Mesenchymal stem cell (in vitro differentiated cells and primary cell): ENCODE measurements at regions not wholly inside any gene's neighbourhood (a gene's known extent, or its start where the extent isn't known, plus 50 kb on each side); places are given as distances from the start of the nearest gene placed in this dataset.
A peak's percentile ranks its signal among the peaks of the same experiment; 100 is the strongest.

ENCODE experiments used
- DNase-seq: peaks from one replicate; pipeline ENCODE4 v3.0.0-alpha.2; 2013
- H2AFZ ChIP-seq: one replicate; pipeline ENCODE4 v1.6.1; 2013; ENCODE audit warnings: low read depth, mild to moderate bottlenecking, control low read depth, inconsistent platforms, low read length, moderate library complexity
- H2AK5ac ChIP-seq: 2 replicates; pipeline ENCODE4 v1.6.1; 2013; ENCODE audit warnings: low read length, moderate library complexity, mild to moderate bottlenecking, inconsistent platforms; ENCODE audit not compliant: severe bottlenecking
- H2BK120ac ChIP-seq: one replicate; pipeline ENCODE4 v1.6.1; 2013; ENCODE audit warnings: low read depth, mild to moderate bottlenecking, inconsistent platforms, low read length, moderate library complexity
- H2BK12ac ChIP-seq, 2 experiments: one replicate each; pipeline ENCODE4 v1.6.1; 2013; ENCODE audit warnings: inconsistent platforms in 2 of 2, low read length in 2 of 2, mild to moderate bottlenecking in 2 of 2, moderate library complexity in 2 of 2, control low read depth in 1 of 2
- H2BK15ac ChIP-seq: one replicate; pipeline ENCODE4 v1.6.1; 2013; ENCODE audit warnings: mild to moderate bottlenecking, low read depth, inconsistent platforms; ENCODE audit not compliant: poor library complexity, severe bottlenecking
- H2BK5ac ChIP-seq: 2 replicates; pipeline ENCODE4 v1.6.1; 2013; ENCODE audit warnings: low read depth, mild to moderate bottlenecking, low read length, control low read depth, inconsistent platforms; ENCODE audit not compliant: poor library complexity, severe bottlenecking
- H3K14ac ChIP-seq, 2 experiments: one replicate each; pipeline ENCODE4 v1.6.1; 2013; ENCODE audit warnings: inconsistent platforms in 2 of 2, low read length in 2 of 2, control low read depth in 1 of 2, mild to moderate bottlenecking in 1 of 2, moderate library complexity in 1 of 2
- H3K18ac ChIP-seq, 2 experiments: one replicate each; pipeline ENCODE4 v1.6.1; 2013; ENCODE audit warnings: inconsistent platforms in 2 of 2, low read length in 2 of 2, control low read depth in 1 of 2, low read depth in 1 of 2, mild to moderate bottlenecking in 1 of 2
- H3K23ac ChIP-seq, 2 experiments: one replicate each; pipeline ENCODE4 v1.6.1; 2013; ENCODE audit warnings: inconsistent platforms in 2 of 2, low read length in 2 of 2, mild to moderate bottlenecking in 2 of 2, moderate library complexity in 2 of 2, control low read depth in 1 of 2
- H3K27ac ChIP-seq: 2 replicates; pipeline ENCODE4 v1.5.1; 2013; ENCODE audit warnings: mild to moderate bottlenecking, moderate library complexity, low read length, control low read depth, inconsistent platforms; ENCODE audit not compliant: poor library complexity, severe bottlenecking
- H3K27me3 ChIP-seq, 2 experiments: 2 replicates each; pipeline versions ENCODE4 v1.6.1 to v1.7.0; 2013; ENCODE audit warnings: low read length in 2 of 2, mild to moderate bottlenecking in 2 of 2, moderate library complexity in 2 of 2, control low read depth in 1 of 2, inconsistent platforms in 1 of 2; ENCODE audit not compliant: control insufficient read depth in 1 of 2, insufficient read depth in 1 of 2
- H3K36me3 ChIP-seq, 2 experiments: 2 replicates each; pipeline versions ENCODE4 v1.6.1 to v1.7.0; 2013; ENCODE audit warnings: low read length in 2 of 2, control low read depth in 1 of 2, inconsistent platforms in 1 of 2, low read depth in 1 of 2, mild to moderate bottlenecking in 1 of 2; ENCODE audit not compliant: insufficient read depth in 2 of 2, control insufficient read depth in 1 of 2
- H3K4ac ChIP-seq, 2 experiments: one replicate each; pipeline ENCODE4 v1.6.1; 2013; ENCODE audit warnings: inconsistent platforms in 2 of 2, low read length in 2 of 2, mild to moderate bottlenecking in 2 of 2, moderate library complexity in 2 of 2, control low read depth in 1 of 2, low read depth in 1 of 2
- H3K4me1 ChIP-seq: 2 replicates; pipeline ENCODE4 v1.6.1; 2013; ENCODE audit warnings: low read depth, low read length, control low read depth; ENCODE audit not compliant: control insufficient read depth, insufficient read depth
- H3K4me2 ChIP-seq: 2 replicates; pipeline ENCODE4 v1.6.1; 2013; ENCODE audit warnings: low read length, mild to moderate bottlenecking, inconsistent platforms; ENCODE audit not compliant: poor library complexity, severe bottlenecking
- H3K4me3 ChIP-seq, 2 experiments: 2 replicates each; pipeline versions ENCODE4 v1.5.1 to v1.7.0; 2013; ENCODE audit warnings: low read length in 2 of 2, mild to moderate bottlenecking in 2 of 2, control low read depth in 1 of 2, low read depth in 1 of 2; ENCODE audit not compliant: insufficient read depth in 1 of 2
- H3K79me1 ChIP-seq: replicated peaks from 2 replicates; pipeline ENCODE4 v1.6.1; 2013; ENCODE audit warnings: mild to moderate bottlenecking, control low read depth, low read length, inconsistent platforms; ENCODE audit not compliant: poor library complexity, severe bottlenecking
- H3K9ac ChIP-seq: 2 replicates; pipeline ENCODE4 v1.7.0; 2013; ENCODE audit warnings: mild to moderate bottlenecking, low read length, moderate library complexity
- H3K9me3 ChIP-seq: 2 replicates; pipeline ENCODE4 v1.7.0; 2013; ENCODE audit warnings: mild to moderate bottlenecking, low read length; ENCODE audit not compliant: control insufficient read depth
- H4K8ac ChIP-seq: one replicate; pipeline ENCODE4 v1.6.1; 2013; ENCODE audit warnings: inconsistent platforms, mild to moderate bottlenecking, low read length, moderate library complexity
- H4K91ac ChIP-seq: one replicate; pipeline ENCODE4 v1.6.1; 2013; ENCODE audit warnings: mild to moderate bottlenecking, low read length, inconsistent platforms
- WGBS: methylation state at CpG from one replicate; pipeline ENCODE4 v1.1.7; 2013; ENCODE audit warnings: mixed read lengths; 5-methylcytosine and 5-hydroxymethylcytosine counted together

- Histone ChIP-seq H2BK12ac (no peak overlapping the region), H3K4me3 (no peak overlapping the region), H3K36me3 (no peaks in the 10 kb centered on the region), H4K91ac (no peak overlapping the region), H3K79me1 (no peaks in the 10 kb centered on the region), H2AK5ac (no peak overlapping the region), H3K9me3 (peaks cover 17% of the 10 kb centered on the region), H3K14ac (no peak overlapping the region), H3K4me1 (no peaks in the 10 kb centered on the region), H3K4ac (no peak overlapping the region), H3K9ac (no peak overlapping the region), H3K4me2 (no peak overlapping the region), H3K27me3 (no peaks in the 10 kb centered on the region), H3K23ac (no peak overlapping the region), H2BK5ac (no peak overlapping the region), H2AFZ (no peak overlapping the region), H2BK120ac (no peak overlapping the region), H3K27ac (no peak overlapping the region), H2BK15ac (no peak overlapping the region), H3K18ac (no peak overlapping the region), H4K8ac (no peak overlapping the region)
- no peak for DNase-seq
- WGBS, result 85% methylated on average over 11 of the region's 11 CpGs
Observed at GRCh38 chr2:107648781-107649404, 177.8 kb upstream of the RGPD4 start.

GRCh38 chr2:107657049-107657448 lies 169.6 kb upstream of the RGPD4 start:
- DNase-seq, result no peak
- H2BK12ac ChIP-seq, result no peak overlapping the region
- H3K9ac ChIP-seq, result no peak overlapping the region
- no peak overlapping the region for H2AFZ ChIP-seq
- H4K8ac ChIP-seq, result no peak overlapping the region
- no peaks in the 10 kb centered on the region for H3K4me1 ChIP-seq
- no peak overlapping the region for H3K14ac ChIP-seq
- H3K27me3 ChIP-seq, result no peaks in the 10 kb centered on the region
- no peak overlapping the region for H3K27ac ChIP-seq
- H3K4me3 ChIP-seq, result no peak overlapping the region
- H3K79me1 ChIP-seq, result no peaks in the 10 kb centered on the region
- no peak overlapping the region for H3K4ac ChIP-seq
- H4K91ac ChIP-seq, result no peak overlapping the region
- H2BK15ac ChIP-seq, result no peak overlapping the region
- H3K23ac ChIP-seq, result no peak overlapping the region
- no peak overlapping the region for H2AK5ac ChIP-seq
- H3K9me3 ChIP-seq, result no peaks in the 10 kb centered on the region
- no CpG with 5 or more reads among the region's 3 CpGs for WGBS
- no peak overlapping the region for H3K4me2 ChIP-seq
- no peak overlapping the region for H3K18ac ChIP-seq
- H2BK120ac ChIP-seq, result no peak overlapping the region
- no peak overlapping the region for H2BK5ac ChIP-seq
- no peaks in the 10 kb centered on the region for H3K36me3 ChIP-seq

GRCh38 chr2:107663632-107664031 lies 163.1 kb upstream of the RGPD4 start:
- no peak overlapping the region for H3K9ac ChIP-seq
- H2BK5ac ChIP-seq, result no peak overlapping the region
- no peaks in the 10 kb centered on the region for H3K4me1 ChIP-seq
- H3K4me3 ChIP-seq, result no peak overlapping the region
- H3K14ac ChIP-seq, result no peak overlapping the region
- no peak overlapping the region for H3K4ac ChIP-seq
- H2BK12ac ChIP-seq, result no peak overlapping the region
- no peak for DNase-seq
- no peak overlapping the region for H3K27ac ChIP-seq
- H3K4me2 ChIP-seq, result no peak overlapping the region
- no peak overlapping the region for H2BK15ac ChIP-seq
- no peak overlapping the region for H3K23ac ChIP-seq
- H2BK120ac ChIP-seq, result no peak overlapping the region
- H3K9me3 ChIP-seq, result no peaks in the 10 kb centered on the region
- WGBS, result 72% methylated on average over 6 of the region's 6 CpGs
- H3K18ac ChIP-seq, result no peak overlapping the region
- H3K27me3 ChIP-seq, result no peaks in the 10 kb centered on the region
- no peaks in the 10 kb centered on the region for H3K36me3 ChIP-seq
- H4K8ac ChIP-seq, result no peak overlapping the region
- no peak overlapping the region for H4K91ac ChIP-seq
- H2AFZ ChIP-seq, result no peak overlapping the region
- H2AK5ac ChIP-seq, result no peak overlapping the region
- no peaks in the 10 kb centered on the region for H3K79me1 ChIP-seq

- Histone ChIP-seq H3K14ac (no peak overlapping the region), H3K79me1 (no peaks in the 10 kb centered on the region)
- 66% methylated on average over 3 of the region's 4 CpGs for WGBS
Observed at GRCh38 chr2:107669335-107669734, 157.4 kb upstream of the RGPD4 start.

More at GRCh38 chr2:107669335-107669734, 157.4 kb upstream of the RGPD4 start:
- Histone ChIP-seq H2BK12ac (no peak overlapping the region), H4K8ac (no peak overlapping the region), H3K18ac (no peak overlapping the region), H3K4ac (no peak overlapping the region), H2AK5ac (no peak overlapping the region), H2BK5ac (no peak overlapping the region), H3K4me3 (peak overlapping the region in 1 of 2 experiments; percentile 41), H3K36me3 (no peaks in the 10 kb centered on the region), H3K4me1 (no peaks in the 10 kb centered on the region), H2BK15ac (no peak overlapping the region), H3K27ac (no peak overlapping the region), H3K23ac (no peak overlapping the region), H4K91ac (no peak overlapping the region), H2AFZ (no peak overlapping the region), H3K27me3 (no peaks in the 10 kb centered on the region), H3K4me2 (no peak overlapping the region), H3K9me3 (peaks cover 15% of the 10 kb centered on the region), H2BK120ac (no peak overlapping the region), H3K9ac (peak overlapping the region; percentile 48)
- peak; percentile 4 for DNase-seq
